NB4 (cell line): ENCODE measurements at regions not wholly inside any gene's neighbourhood (a gene's known extent, or its start where the extent isn't known, plus 50 kb on each side); places are given as distances from the start of the nearest gene placed in this dataset.

ENCODE experiments used
- POLR2A ChIP-seq: IDR thresholded peaks from 2 replicates; pipeline ENCODE4 v1.6.1; 2011; ENCODE audit warnings: mild to moderate bottlenecking; ENCODE audit not compliant: insufficient read length; ENCODE audit errors: extremely low read depth
- TF ChIP-seq, protein P1 (sequence below): IDR thresholded peaks from one replicate; pipeline ENCODE4 v1.5.1; 2012; ENCODE audit warnings: low read depth, low read length
- TF ChIP-seq, protein P2 (sequence below): IDR thresholded peaks from 2 replicates; pipeline ENCODE4 v1.6.1; 2011; ENCODE audit warnings: low read depth, low read length

DNA sequence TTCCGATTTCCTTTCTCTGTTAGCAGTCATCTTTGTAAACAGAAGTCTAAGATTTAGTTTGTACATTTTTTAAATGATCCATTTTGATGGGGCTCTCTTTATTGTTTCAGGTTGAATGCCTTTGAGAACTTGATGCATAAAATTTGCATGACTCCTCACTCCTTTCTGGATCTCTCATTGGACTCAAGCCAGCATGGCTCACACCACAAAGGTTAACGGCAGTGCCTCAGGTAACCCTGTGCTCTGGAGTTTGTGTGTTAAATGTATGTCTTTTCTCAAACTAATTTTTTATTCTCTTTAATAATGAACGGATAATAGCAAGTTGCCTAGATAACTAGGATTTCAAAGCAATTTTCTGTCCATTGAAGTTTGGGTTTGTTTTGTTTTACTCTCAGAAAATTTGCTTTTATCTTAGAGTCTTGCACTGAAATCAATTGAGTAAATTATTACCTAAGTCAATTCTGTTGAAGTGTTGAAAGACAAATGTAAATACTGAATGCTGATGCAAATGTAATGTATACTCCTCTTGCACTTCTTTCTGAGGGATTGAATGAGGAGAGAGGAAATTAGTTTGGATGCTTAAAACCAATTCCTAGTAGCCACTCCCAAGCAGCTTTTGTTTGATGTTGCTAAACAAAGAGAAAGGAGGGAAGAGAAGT, 164.6 kb upstream of the DMRT1 start:
- TF ChIP-seq, protein P1, sequence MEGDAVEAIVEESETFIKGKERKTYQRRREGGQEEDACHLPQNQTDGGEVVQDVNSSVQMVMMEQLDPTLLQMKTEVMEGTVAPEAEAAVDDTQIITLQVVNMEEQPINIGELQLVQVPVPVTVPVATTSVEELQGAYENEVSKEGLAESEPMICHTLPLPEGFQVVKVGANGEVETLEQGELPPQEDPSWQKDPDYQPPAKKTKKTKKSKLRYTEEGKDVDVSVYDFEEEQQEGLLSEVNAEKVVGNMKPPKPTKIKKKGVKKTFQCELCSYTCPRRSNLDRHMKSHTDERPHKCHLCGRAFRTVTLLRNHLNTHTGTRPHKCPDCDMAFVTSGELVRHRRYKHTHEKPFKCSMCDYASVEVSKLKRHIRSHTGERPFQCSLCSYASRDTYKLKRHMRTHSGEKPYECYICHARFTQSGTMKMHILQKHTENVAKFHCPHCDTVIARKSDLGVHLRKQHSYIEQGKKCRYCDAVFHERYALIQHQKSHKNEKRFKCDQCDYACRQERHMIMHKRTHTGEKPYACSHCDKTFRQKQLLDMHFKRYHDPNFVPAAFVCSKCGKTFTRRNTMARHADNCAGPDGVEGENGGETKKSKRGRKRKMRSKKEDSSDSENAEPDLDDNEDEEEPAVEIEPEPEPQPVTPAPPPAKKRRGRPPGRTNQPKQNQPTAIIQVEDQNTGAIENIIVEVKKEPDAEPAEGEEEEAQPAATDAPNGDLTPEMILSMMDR: no peak
- no peak for TF ChIP-seq POLR2A
- TF ChIP-seq, protein P2, sequence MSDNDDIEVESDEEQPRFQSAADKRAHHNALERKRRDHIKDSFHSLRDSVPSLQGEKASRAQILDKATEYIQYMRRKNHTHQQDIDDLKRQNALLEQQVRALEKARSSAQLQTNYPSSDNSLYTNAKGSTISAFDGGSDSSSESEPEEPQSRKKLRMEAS: no peak
